SK-N-SH treated with all-trans-retinoic acid at 6 μM for 48 hours (cell line): ENCODE measurements at regions not wholly inside any gene's neighbourhood (a gene's known extent, or its start where the extent isn't known, plus 50 kb on each side); places are given as distances from the start of the nearest gene placed in this dataset.
A peak's percentile ranks its signal among the peaks of the same experiment; 100 is the strongest.

Experiments used
- ATAC-seq: fragments of 200-7000 bp; cut with Tn5 transposase; 3 replicates; pipeline ENCODE4 v1.9.1; 2020; ENCODE audit warnings: mild to moderate bottlenecking, moderate library complexity
- ARNTL ChIP-seq: fragments of 450-650 bp; formaldehyde crosslinking; IDR thresholded peaks from 2 replicates; pipeline ENCODE4 v1.5.0; 2020; ENCODE audit warnings: low read depth, mild to moderate bottlenecking, moderate library complexity, borderline replicate concordance
- BACH2 ChIP-seq: fragments of 250-450 bp; sonication (Bioruptor Pico); IDR thresholded peaks from 2 replicates; pipeline ENCODE4 v1.9.0; 2021; ENCODE audit warnings: mild to moderate bottlenecking, borderline replicate concordance
- CSDC2 ChIP-seq: fragments of 250-450 bp; sonication (Bioruptor Pico); IDR thresholded peaks from 2 replicates; pipeline ENCODE4 v1.5.0; 2020; ENCODE audit warnings: mild to moderate bottlenecking, moderate library complexity
- ISL1 ChIP-seq: fragments of 250-450 bp; sonication (Bioruptor Pico); IDR thresholded peaks from 2 replicates; pipeline ENCODE4 v2.1.2; 2022; ENCODE audit warnings: mild to moderate bottlenecking, moderate library complexity
- SNAI2 ChIP-seq: fragments of 250-450 bp; sonication (Bioruptor Pico); IDR thresholded peaks from 2 replicates; pipeline ENCODE4 v1.5.0; 2020; ENCODE audit warnings: mild to moderate bottlenecking, moderate library complexity
- TOX ChIP-seq: fragments of 250-450 bp; sonication (Bioruptor Pico); IDR thresholded peaks from 2 replicates; pipeline ENCODE4 v1.8.0; 2021; ENCODE audit warnings: mild to moderate bottlenecking, moderate library complexity, borderline replicate concordance
- ZC3H10 ChIP-seq: fragments of 250-450 bp; sonication (Bioruptor Pico); IDR thresholded peaks from 2 replicates; pipeline ENCODE4 v1.5.1; 2021; ENCODE audit warnings: mild to moderate bottlenecking, moderate library complexity
- ZFP30 ChIP-seq: fragments of 450-650 bp; formaldehyde crosslinking; IDR thresholded peaks from 2 replicates; pipeline ENCODE4 v1.5.0; 2022; ENCODE audit warnings: mild to moderate bottlenecking, moderate library complexity
- ZNF565 ChIP-seq: fragments of 450-650 bp; formaldehyde crosslinking; conservative IDR thresholded peaks from 2 replicates; pipeline ENCODE4 v1.5.0; 2020; ENCODE audit warnings: low read depth, mild to moderate bottlenecking, moderate library complexity
- ZNF70 ChIP-seq: fragments of 450-650 bp; formaldehyde crosslinking; IDR thresholded peaks from 2 replicates; pipeline ENCODE4 v1.5.0; 2020; ENCODE audit warnings: mild to moderate bottlenecking, moderate library complexity
- ZNF8 ChIP-seq: fragments of 450-650 bp; formaldehyde crosslinking; IDR thresholded peaks from 2 replicates; pipeline ENCODE4 v1.5.0; 2020; ENCODE audit warnings: mild to moderate bottlenecking, moderate library complexity
- TF ChIP-seq, protein P1 (sequence below): fragments of 250-450 bp; sonication (Bioruptor Pico); IDR thresholded peaks from 2 replicates; pipeline ENCODE4 v1.8.0; 2021; ENCODE audit warnings: low read depth, mild to moderate bottlenecking, moderate library complexity, borderline replicate concordance
- TF ChIP-seq, protein P2 (sequence below): fragments of 250-450 bp; sonication (Bioruptor Pico); IDR thresholded peaks from 2 replicates; pipeline ENCODE4 v1.5.1; 2021; ENCODE audit warnings: mild to moderate bottlenecking, moderate library complexity
- TF ChIP-seq, protein P3 (sequence below): fragments of 250-450 bp; sonication (Bioruptor Pico); IDR thresholded peaks from 2 replicates; pipeline ENCODE4 v1.5.0; 2020; ENCODE audit warnings: mild to moderate bottlenecking, moderate library complexity
- TF ChIP-seq, protein P4 (sequence below): fragments of 250-450 bp; sonication (Bioruptor Pico); IDR thresholded peaks from 2 replicates; pipeline ENCODE4 v1.5.1; 2020; ENCODE audit warnings: low read depth, mild to moderate bottlenecking, moderate library complexity
- TF ChIP-seq, protein P5 (sequence below): fragments of 250-450 bp; sonication (Bioruptor Pico); IDR thresholded peaks from 2 replicates; pipeline ENCODE4 v1.8.0; 2020; ENCODE audit warnings: mild to moderate bottlenecking, moderate library complexity, borderline replicate concordance

DNA sequence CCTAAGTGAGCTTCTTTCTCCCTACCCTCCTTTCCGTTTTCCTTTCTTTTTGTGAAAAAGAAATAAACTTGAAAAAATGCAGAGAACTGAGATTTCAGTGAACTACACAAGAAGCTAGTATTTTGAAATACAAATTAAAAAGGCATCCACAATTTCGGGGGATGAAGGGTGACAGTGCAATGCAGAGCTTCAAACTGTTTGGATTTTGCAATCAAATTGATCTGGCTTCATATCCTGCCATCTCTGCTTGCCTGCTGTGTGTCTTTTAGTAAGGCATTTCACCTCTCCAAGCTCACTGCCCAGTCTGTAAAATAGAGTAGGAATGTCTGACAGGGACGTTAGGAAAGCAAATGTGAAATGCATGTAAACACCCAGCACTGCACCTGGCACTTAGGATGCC, 258.0 kb downstream of the HACE1 start:
- TF ChIP-seq ZFP30 (CRISPR knock-in tag) (no peak), ZNF8 (CRISPR knock-in tag) (no peak), CSDC2 (CRISPR knock-in tag) (no peak), ZNF565 (CRISPR knock-in tag) (no peak), ISL1 (no peak), ARNTL (no peak), BACH2 (CRISPR knock-in tag) (no peak)
- TF ChIP-seq, protein P1, sequence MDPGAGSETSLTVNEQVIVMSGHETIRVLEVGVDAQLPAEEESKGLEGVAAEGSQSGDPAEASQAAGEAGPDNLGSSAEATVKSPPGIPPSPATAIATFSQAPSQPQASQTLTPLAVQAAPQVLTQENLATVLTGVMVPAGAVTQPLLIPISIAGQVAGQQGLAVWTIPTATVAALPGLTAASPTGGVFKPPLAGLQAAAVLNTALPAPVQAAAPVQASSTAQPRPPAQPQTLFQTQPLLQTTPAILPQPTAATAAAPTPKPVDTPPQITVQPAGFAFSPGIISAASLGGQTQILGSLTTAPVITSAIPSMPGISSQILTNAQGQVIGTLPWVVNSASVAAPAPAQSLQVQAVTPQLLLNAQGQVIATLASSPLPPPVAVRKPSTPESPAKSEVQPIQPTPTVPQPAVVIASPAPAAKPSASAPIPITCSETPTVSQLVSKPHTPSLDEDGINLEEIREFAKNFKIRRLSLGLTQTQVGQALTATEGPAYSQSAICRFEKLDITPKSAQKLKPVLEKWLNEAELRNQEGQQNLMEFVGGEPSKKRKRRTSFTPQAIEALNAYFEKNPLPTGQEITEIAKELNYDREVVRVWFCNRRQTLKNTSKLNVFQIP: no peak
- TF ChIP-seq, protein P2, sequence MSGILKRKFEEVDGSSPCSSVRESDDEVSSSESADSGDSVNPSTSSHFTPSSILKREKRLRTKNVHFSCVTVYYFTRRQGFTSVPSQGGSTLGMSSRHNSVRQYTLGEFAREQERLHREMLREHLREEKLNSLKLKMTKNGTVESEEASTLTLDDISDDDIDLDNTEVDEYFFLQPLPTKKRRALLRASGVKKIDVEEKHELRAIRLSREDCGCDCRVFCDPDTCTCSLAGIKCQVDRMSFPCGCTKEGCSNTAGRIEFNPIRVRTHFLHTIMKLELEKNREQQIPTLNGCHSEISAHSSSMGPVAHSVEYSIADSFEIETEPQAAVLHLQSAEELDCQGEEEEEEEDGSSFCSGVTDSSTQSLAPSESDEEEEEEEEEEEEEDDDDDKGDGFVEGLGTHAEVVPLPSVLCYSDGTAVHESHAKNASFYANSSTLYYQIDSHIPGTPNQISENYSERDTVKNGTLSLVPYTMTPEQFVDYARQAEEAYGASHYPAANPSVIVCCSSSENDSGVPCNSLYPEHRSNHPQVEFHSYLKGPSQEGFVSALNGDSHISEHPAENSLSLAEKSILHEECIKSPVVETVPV (CRISPR knock-in tag): no peak
- TF ChIP-seq, protein P3, sequence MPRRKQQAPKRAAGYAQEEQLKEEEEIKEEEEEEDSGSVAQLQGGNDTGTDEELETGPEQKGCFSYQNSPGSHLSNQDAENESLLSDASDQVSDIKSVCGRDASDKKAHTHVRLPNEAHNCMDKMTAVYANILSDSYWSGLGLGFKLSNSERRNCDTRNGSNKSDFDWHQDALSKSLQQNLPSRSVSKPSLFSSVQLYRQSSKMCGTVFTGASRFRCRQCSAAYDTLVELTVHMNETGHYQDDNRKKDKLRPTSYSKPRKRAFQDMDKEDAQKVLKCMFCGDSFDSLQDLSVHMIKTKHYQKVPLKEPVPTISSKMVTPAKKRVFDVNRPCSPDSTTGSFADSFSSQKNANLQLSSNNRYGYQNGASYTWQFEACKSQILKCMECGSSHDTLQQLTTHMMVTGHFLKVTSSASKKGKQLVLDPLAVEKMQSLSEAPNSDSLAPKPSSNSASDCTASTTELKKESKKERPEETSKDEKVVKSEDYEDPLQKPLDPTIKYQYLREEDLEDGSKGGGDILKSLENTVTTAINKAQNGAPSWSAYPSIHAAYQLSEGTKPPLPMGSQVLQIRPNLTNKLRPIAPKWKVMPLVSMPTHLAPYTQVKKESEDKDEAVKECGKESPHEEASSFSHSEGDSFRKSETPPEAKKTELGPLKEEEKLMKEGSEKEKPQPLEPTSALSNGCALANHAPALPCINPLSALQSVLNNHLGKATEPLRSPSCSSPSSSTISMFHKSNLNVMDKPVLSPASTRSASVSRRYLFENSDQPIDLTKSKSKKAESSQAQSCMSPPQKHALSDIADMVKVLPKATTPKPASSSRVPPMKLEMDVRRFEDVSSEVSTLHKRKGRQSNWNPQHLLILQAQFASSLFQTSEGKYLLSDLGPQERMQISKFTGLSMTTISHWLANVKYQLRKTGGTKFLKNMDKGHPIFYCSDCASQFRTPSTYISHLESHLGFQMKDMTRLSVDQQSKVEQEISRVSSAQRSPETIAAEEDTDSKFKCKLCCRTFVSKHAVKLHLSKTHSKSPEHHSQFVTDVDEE (CRISPR knock-in tag): no peak
- TF ChIP-seq, protein P4, sequence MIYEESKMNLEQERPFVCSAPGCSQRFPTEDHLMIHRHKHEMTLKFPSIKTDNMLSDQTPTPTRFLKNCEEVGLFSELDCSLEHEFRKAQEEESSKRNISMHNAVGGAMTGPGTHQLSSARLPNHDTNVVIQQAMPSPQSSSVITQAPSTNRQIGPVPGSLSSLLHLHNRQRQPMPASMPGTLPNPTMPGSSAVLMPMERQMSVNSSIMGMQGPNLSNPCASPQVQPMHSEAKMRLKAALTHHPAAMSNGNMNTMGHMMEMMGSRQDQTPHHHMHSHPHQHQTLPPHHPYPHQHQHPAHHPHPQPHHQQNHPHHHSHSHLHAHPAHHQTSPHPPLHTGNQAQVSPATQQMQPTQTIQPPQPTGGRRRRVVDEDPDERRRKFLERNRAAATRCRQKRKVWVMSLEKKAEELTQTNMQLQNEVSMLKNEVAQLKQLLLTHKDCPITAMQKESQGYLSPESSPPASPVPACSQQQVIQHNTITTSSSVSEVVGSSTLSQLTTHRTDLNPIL (CRISPR knock-in tag): no peak
- peak; percentile 8; the same call in 1 of the 3 replicates for ATAC-seq

DNA sequence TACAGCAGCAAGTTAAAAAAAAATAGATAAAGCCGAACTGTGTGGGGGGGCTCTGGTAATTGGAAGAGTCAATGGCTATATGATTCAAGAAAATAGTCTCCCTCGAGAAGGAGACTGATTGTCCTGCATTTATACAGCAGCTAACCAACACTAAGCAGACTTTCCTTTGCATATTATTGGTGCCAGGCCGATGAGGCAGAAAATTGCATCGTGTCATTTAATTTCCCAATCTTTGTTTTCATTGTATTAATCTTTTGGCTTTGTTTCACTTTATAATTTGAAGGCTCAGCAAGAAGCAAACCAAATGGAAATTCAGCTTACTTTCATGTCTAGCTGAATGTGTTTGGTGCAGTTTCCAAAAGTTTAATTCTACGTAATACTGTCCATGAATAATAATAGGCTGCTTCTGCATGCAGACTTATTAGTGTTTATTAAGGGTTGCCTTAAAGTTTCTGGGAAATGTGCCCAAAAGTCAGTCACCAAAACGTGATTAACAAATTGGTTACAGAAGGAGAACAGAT, 258.5 kb downstream of the HACE1 start:
- peak; percentile 14; the same call in 2 of the 3 replicates for ATAC-seq
- TF ChIP-seq ZNF70 (CRISPR knock-in tag) (peak; percentile 98), SNAI2 (CRISPR knock-in tag) (no peak), TOX (CRISPR knock-in tag) (0 out of 2 replicates have a peak, but pooled peaks have one; percentile 18), ZC3H10 (CRISPR knock-in tag) (0 out of 2 replicates have a peak, but pooled peaks have one; percentile 17)
- TF ChIP-seq, protein P5, sequence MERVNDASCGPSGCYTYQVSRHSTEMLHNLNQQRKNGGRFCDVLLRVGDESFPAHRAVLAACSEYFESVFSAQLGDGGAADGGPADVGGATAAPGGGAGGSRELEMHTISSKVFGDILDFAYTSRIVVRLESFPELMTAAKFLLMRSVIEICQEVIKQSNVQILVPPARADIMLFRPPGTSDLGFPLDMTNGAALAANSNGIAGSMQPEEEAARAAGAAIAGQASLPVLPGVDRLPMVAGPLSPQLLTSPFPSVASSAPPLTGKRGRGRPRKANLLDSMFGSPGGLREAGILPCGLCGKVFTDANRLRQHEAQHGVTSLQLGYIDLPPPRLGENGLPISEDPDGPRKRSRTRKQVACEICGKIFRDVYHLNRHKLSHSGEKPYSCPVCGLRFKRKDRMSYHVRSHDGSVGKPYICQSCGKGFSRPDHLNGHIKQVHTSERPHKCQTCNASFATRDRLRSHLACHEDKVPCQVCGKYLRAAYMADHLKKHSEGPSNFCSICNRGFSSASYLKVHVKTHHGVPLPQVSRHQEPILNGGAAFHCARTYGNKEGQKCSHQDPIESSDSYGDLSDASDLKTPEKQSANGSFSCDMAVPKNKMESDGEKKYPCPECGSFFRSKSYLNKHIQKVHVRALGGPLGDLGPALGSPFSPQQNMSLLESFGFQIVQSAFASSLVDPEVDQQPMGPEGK (CRISPR knock-in tag): no peak

DNA sequence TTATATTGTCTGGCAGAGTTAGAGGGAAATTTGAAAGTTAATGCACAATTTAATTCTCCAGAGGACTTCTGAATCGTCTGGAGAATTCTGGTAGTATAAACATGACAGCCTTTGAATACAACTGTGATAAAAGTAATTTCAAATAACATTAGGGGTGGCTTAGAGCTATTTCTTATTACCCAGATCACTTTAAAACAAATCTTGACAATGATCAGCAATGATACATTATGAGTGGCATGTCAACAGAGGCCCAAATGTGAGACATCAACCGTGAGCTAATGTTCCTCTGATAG, 259.1 kb downstream of the HACE1 start:
- TF ChIP-seq ISL1 (peak; percentile 77), ZC3H10 (CRISPR knock-in tag) (peak; percentile 45; the same call in 1 of the 2 replicates)
- TF ChIP-seq, protein P3 (CRISPR knock-in tag): no peak
- TF ChIP-seq, all 23 proteins: peak for 2
- ATAC-seq: no peak
